Stomach (tissue), 8 donors: ENCODE measurements at regions not wholly inside any gene's neighbourhood (a gene's known extent, or its start where the extent isn't known, plus 50 kb on each side); places are given as distances from the start of the nearest gene placed in this dataset.
A peak's percentile ranks its signal among the peaks of the same experiment; 100 is the strongest.

Experiments
- DNase-seq, 2 donors: peaks; one replicate each; pipeline versions ENCODE4 v3.0.0 to v3.0.0-alpha.2; 2013 to 2019
- H3K27ac ChIP-seq, 5 donors: fragments of 200-600 bp in 4 of 5; sonication (generic) in 4 of 5; one replicate each; pipeline ENCODE4 v1.5.1; 2013 to 2019; ENCODE audit warnings: mild to moderate bottlenecking in 1 of 5, moderate library complexity in 1 of 5
- H3K27me3 ChIP-seq, 3 donors: fragments of 200-600 bp; sonication (generic); one replicate each; pipeline ENCODE4 v1.5.1; 2017 to 2019; ENCODE audit warnings: mixed run types in 1 of 3
- H3K36me3 ChIP-seq, 4 donors: fragments of 200-600 bp; sonication (generic); 1 replicate in 3 of 4; 2 replicates in 1 of 4; pipeline ENCODE4 v1.5.1; 2016 to 2019
- H3K4me1 ChIP-seq, 4 donors: fragments of 200-600 bp; sonication (generic); one replicate each; pipeline ENCODE4 v1.5.1; 2016 to 2019
- H3K4me3 ChIP-seq, 4 donors: fragments of 200-600 bp; sonication (generic) in 3 of 4; one replicate each; pipeline ENCODE4 v1.5.1; 2016 to 2019; ENCODE audit warnings: mild to moderate bottlenecking in 1 of 4
- H3K9me3 ChIP-seq, 4 donors: fragments of 200-600 bp; sonication (generic); one replicate each; pipeline ENCODE4 v1.5.1; 2016 to 2019
- EP300 ChIP-seq: sonication (generic); formaldehyde crosslinking; IDR thresholded peaks from one replicate; pipeline ENCODE4 v1.6.1; 2017; ENCODE audit warnings: antibody characterized with exemption
- POLR2A ChIP-seq, 4 donors: fragments of 450-650 bp; IDR thresholded peaks; one replicate each; pipeline ENCODE4 v1.6.1; 2016; ENCODE audit warnings: antibody characterized with exemption in 4 of 4, control low read depth in 2 of 4, mild to moderate bottlenecking in 1 of 4, moderate library complexity in 1 of 4
- POLR2AphosphoS5 ChIP-seq, 3 donors: sonication (generic); formaldehyde crosslinking; IDR thresholded peaks; one replicate each; pipeline ENCODE4 v1.6.1; 2016; ENCODE audit warnings: antibody characterized with exemption in 3 of 3
- WGBS, 5 donors: extraction: QIAGEN DNeasy Blood & Tissue Kit in 3 of 5; methylation state at CpG; one replicate each; pipeline versions ENCODE4 v1.1.5 to v1.1.7; 2013 to 2018; 5-methylcytosine and 5-hydroxymethylcytosine counted together
- intact Hi-C: fragments of 100-400 bp; cut with DNase I; formaldehyde crosslinking; loops from one replicate; pipeline ENCODE4 v1.15.1; 2023; ENCODE audit warnings: low total_unique reads
- TF ChIP-seq, protein P1 (sequence below), 7 experiments: fragments of 450-650 bp in 4 of 7; fragments of 200-600 bp in 3 of 7; sonication (generic) in 3 of 7; IDR thresholded peaks; one replicate each; pipeline ENCODE4 v1.5.1; 2016 to 2019; ENCODE audit warnings: antibody characterized with exemption in 7 of 7, control low read depth in 2 of 7, mild to moderate bottlenecking in 1 of 7
- donor health status: healthy with polysubstance abuse.
- donor health status: Bipolar disorder and iron deficiency.
- donor health status: healthy.

DNA sequence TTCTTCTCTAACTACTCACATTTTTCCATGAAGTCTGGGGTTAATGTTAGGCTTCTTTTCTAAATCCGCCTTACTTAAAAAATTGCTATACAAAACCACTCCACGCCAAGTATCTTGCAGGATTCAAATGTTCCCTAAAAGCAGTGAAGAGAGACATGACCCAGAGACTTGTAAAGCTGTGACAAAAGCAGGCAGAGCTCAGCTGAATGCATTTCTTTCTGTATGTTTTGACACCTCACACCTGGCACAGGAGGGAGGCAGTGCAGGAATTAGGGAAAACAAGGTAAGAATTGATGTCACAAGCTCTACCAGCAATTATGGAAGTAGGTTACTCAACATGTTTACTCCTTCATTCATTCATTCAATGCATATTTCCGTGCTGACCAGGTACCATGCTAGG lies 295.0 kb downstream of the RPAP3 start:
- Histone ChIP-seq H3K36me3 (no peaks in the 10 kb centered on the region), H3K4me1 (no peaks in the 10 kb centered on the region), H3K4me3 (no peak overlapping the region), H3K27ac (no peak overlapping the region), H3K9me3 (no peaks in the 10 kb centered on the region), H3K27me3 (no peaks in the 10 kb centered on the region)
- intact Hi-C loops, result no loop called here
- WGBS, 5 donors, result 76 to 91% (median 86%) methylated on average over 3 of the region's 3 CpGs
- DNase-seq, result no peak
- TF ChIP-seq, protein P1, sequence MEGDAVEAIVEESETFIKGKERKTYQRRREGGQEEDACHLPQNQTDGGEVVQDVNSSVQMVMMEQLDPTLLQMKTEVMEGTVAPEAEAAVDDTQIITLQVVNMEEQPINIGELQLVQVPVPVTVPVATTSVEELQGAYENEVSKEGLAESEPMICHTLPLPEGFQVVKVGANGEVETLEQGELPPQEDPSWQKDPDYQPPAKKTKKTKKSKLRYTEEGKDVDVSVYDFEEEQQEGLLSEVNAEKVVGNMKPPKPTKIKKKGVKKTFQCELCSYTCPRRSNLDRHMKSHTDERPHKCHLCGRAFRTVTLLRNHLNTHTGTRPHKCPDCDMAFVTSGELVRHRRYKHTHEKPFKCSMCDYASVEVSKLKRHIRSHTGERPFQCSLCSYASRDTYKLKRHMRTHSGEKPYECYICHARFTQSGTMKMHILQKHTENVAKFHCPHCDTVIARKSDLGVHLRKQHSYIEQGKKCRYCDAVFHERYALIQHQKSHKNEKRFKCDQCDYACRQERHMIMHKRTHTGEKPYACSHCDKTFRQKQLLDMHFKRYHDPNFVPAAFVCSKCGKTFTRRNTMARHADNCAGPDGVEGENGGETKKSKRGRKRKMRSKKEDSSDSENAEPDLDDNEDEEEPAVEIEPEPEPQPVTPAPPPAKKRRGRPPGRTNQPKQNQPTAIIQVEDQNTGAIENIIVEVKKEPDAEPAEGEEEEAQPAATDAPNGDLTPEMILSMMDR (IDR thresholded peaks at IDR 0.05), result no peak
- TF ChIP-seq EP300 (no peak), POLR2AphosphoS5 (IDR thresholded peaks at IDR 0.05) (no peak), POLR2A (IDR thresholded peaks at IDR 0.05) (no peak)

DNA sequence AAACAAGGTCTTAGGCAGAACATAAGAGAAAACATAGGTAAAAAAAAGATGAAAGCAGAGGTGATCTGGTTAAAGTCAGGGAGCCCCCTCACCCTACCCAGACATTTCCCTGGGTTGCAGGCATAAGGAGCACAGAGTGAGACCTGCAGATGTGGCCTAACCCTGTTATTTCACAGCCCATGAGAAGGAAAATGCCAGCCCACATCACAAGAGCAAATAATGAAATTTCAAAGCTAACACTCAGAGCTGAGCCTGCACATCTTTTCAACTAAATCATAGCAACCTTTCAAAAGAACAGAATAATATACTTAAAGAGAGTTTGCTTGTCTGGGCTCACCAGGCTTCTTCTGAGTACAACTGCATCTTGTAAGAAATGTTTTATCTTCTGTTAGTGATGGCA lies 295.4 kb downstream of the RPAP3 start:
- Histone ChIP-seq H3K36me3 (no peaks in the 10 kb centered on the region), H3K27ac (no peak overlapping the region), H3K4me3 (no peak overlapping the region), H3K27me3 (no peaks in the 10 kb centered on the region), H3K9me3 (no peaks in the 10 kb centered on the region), H3K4me1 (no peaks in the 10 kb centered on the region)
- intact Hi-C loops, result no loop called here
- no peak for TF ChIP-seq POLR2A (IDR thresholded peaks at IDR 0.05)
- TF ChIP-seq, protein P1 (IDR thresholded peaks at IDR 0.05), result no peak
- TF ChIP-seq POLR2AphosphoS5 (IDR thresholded peaks at IDR 0.05), result no peak
- no peak for TF ChIP-seq EP300
- no peak for DNase-seq

DNA sequence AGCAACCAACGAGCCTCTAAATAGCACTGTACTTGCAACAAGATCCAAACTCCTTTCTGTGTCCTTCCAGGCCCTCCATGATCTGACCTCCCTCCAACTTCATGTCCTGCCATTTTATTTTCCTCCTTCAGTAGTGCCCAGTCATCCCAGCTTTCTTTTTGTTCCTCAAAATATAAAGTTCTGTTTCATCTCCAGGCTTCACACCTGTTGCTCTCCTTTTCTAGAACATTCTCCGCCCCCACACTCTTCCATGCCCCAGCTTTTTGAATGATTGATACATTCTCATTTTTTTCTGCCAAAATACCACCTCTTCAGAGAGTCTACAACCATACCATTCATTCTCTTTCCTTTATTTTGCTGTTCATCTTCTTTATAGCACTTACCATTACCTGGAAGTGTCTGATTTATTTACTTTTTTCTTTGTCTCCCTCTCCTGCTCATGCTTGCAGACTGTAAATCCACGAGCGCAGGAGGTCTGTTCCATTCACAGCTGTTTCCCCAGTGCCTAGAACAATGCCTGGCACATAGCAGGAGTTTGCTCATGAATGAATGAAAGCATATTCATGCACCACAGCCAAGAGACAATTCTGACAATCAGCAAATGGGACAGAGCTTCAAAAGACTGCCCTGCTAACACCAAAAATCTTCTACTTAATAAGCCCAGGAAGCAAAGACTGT lies 296.4 kb downstream of the RPAP3 start:
- no peak overlapping the region for H3K27ac ChIP-seq
- intact Hi-C loops, result no loop called here

DNA sequence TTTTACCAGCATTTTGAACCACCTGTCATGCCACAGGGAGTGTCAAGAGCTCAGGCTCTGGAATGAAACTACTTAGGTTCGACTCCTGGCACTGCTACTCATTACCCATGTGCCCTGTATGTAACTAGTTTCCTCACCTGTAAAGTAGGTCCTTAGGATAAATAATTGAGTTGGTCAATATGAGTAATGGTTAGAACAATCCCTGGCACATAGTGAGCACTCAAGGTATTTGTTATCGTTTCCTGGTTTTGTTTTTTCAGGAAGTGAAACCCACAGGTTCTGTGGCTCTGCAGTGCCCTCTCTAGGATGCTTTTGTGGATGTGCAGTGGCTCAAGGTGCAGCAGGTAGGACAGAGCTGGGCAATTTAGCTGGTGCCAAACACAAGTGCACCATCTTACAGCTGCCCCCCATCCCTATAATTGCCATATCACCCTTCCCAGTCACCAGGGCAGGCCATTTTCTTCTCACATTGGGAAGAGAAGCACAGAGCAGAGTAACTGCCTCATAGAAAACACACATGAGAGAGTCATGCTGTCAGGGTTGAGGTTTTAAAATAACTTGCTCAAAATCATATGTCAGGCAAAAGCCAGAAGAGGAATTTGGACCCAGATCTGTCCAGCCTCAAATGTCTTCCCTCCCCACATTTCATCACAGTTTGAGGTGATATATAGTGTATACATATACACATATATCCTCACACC lies 297.5 kb downstream of the RPAP3 start:
- Histone ChIP-seq H3K27ac (no peak overlapping the region), H3K27me3 (no peaks in the 10 kb centered on the region), H3K4me1 (no peaks in the 10 kb centered on the region), H3K36me3 (no peaks in the 10 kb centered on the region), H3K9me3 (no peaks in the 10 kb centered on the region), H3K4me3 (no peak overlapping the region)
- no peak for TF ChIP-seq EP300
- TF ChIP-seq, protein P1 (IDR thresholded peaks at IDR 0.05), result peak in 2 of 7 experiments; percentile 25 to 26
- intact Hi-C loops, result no loop called here
- WGBS, 5 donors, result 37 to 58% (median 52%) methylated on average over 2 of the region's 2 CpGs
- DNase-seq, result peak in 1 of 2 donors; percentile 58

More for the DNA sequence above, 296.4 kb downstream of the RPAP3 start:
- DNase-seq, result no peak
- Histone ChIP-seq H3K27me3 (no peaks in the 10 kb centered on the region), H3K4me3 (no peak overlapping the region), H3K9me3 (no peaks in the 10 kb centered on the region), H3K4me1 (no peaks in the 10 kb centered on the region), H3K36me3 (no peaks in the 10 kb centered on the region)
- WGBS, 5 donors, result 74 to 83% (median 75%) methylated on average over 4 of the region's 4 CpGs
- TF ChIP-seq EP300 (no peak), POLR2A (IDR thresholded peaks at IDR 0.05) (no peak), POLR2AphosphoS5 (IDR thresholded peaks at IDR 0.05) (no peak)
- TF ChIP-seq, protein P1 (IDR thresholded peaks at IDR 0.05), result no peak
